HG03060 (cell line): ENCODE measurements at regions not wholly inside any gene's neighbourhood (a gene's known extent, or its start where the extent isn't known, plus 50 kb on each side); places are given as distances from the start of the nearest gene placed in this dataset.
"Not testable (repeated sequence)": the region's sequence is repeated elsewhere in the genome, so short reads cannot be mapped to it uniquely, and the experiment has no call there.

ENCODE experiments used
- ATAC-seq: cut with Tn5 transposase; IDR thresholded peaks from one replicate; pipeline ENCODE4 v1.9.1; 2021; ENCODE audit warnings: low read depth, moderate number of reproducible peaks; ENCODE audit not compliant: unreplicated experiment

DNA sequence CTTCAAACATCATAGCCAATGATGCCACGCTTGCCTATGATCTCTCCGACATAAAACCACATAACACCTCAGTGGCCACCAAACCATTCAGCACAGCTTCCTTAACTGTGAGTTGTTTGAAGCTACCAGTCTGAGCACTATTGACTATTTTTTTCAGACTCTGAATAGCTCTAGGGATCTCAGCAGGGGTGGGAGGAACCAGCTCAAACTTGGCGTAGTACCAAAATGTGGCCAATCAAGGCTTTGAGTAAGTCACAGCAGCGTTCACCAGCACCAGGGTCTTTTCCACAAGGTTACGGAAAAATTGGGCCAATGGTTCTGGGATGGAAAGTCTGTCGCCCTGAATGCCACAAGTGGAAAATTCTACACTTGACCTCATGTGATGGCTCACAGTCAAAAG lies 70.6 kb downstream of the SMPDL3A start:
- no peak for ATAC-seq

DNA sequence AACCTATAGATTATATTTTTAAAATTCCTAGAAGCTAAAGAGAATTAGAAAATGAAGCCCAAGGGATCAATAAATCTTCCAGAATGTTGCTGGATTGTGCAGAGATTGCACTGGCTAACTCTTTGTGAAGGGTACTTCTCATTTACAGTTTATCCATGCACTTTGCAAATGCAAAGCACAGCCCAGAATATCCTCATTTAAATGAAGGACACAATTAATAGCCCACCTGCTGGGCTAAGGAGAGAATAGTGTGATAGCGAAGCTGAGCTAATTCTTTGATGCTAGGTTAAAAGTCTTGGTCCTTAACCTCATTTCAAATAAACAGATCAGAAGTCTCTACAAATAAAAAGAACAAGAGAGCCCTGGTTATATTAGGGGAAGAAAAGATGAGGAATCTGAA lies 72.5 kb downstream of the SMPDL3A start:
- no peak for ATAC-seq

DNA sequence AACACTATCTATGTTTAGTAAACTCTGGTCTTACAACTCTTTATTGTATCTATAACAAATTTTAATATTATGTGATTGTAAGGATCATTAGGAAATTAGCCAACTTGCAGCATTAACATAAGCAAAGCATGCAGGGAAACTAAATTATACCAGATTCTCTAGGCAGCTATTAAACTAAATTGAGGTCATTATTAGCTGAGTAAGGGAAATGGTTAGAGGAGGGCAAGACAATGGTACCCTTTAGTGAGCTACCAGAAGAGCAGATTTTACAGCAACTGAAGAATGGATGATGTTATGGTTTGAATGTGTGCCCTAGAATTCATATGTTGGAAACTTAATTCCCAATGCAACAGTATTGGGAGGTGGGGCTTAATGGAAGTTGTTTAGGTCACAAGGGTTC lies 79.1 kb downstream of the SMPDL3A start:
- no peak for ATAC-seq

DNA sequence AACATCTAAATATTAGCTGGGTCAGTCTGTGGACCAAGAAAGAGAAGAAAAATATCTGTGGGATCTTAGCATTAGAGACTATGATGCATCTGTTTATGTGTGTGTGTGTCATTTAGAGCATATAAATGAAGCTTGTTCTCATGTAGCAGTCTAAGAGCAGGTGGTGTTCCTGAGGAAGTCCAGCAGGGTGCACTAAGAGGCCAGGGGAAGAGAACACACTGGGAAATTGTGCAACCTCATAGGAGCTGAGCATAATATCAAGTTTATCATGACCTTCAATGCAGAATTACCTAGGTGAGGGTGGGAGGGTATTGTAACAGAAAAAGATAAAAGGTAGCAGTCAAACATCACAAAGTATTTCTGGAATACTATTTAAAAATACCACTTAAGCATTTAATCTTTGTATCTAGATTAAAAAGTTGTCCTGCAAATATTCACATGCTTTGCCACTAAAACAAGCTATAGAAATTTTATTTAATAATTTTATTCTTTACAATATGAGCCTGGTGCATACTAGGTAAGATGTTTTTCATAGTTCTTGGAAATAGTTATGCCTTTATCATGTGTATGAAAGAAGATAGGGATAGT lies 80.5 kb downstream of the SMPDL3A start:
- peak; percentile 72 for ATAC-seq

DNA sequence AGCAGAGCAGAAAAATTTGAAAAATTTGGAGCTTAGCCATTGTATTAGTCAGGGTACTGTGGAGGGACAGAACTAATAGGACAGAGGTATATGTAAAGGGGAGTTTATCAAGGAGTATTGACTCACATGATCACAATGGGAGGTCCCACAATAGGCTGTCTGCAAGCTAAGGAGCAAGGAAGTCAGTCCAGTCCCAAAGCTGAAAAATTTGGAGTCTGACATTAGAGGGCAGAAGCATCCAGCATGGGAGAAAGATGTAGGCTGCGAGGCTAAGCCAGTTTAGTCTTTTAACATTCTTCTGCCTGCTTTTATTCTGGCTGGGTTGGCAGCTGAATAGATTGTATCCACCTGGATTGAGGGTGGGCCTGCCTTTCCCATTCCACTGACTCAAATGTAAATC lies 82.0 kb downstream of the SMPDL3A start:
- ATAC-seq: no peak

DNA sequence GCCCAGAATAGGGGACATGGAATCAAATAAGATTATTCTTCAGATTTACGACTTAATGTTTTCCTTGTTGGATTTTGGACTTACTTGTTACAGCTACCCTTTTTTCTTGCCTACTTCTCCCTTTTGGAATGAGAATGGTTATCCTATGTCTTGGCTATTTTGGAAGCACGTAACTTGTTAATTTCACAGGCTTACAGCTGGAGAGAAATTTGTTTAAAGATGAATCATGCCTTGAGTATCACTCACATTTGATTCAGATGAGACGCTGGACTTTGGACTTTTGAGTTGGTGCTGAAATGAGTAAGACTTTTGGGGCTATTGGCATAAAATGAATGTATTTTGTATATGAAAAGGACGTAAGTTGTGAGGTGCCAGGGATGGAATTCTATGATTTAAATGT lies 83.3 kb downstream of the SMPDL3A start:
- ATAC-seq: peak; percentile 37

DNA sequence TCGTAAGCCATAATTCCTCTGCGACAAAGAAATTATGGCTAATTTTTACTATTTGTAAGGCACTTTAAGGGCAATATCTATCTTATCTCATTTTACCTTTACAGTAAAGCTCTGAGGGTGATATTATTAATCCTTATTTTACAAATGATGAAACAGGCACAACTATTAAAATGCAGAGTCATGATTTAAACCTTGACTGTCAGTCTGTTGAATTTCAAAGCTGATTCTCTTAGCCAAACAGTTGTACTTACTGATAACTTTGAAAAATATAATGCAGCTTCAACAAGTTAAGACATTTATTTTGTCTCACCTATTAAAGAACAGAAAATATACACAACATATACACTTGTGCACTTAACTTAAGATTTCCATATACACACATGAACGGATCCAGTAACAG lies 88.2 kb downstream of the SMPDL3A start:
- no peak for ATAC-seq

DNA sequence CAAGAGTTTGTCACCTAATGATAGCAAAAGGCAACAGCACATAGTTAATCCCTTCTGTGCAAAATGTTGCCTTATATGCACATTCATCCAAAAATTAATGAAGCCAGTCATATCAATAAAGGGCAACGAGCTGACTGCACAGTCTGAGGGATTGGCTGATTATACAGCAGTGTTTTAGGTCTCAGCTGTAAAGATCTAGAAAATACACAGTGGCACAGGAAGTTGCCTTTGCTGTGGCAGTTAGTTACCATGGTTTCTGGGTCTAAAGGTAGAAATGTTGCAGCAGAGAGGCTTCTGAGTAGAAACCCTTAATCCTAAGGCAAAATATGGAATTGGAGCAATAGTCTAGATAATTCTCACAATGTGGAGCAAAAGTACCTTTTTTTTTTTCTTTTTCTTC lies 89.7 kb downstream of the SMPDL3A start:
- no peak for ATAC-seq

DNA sequence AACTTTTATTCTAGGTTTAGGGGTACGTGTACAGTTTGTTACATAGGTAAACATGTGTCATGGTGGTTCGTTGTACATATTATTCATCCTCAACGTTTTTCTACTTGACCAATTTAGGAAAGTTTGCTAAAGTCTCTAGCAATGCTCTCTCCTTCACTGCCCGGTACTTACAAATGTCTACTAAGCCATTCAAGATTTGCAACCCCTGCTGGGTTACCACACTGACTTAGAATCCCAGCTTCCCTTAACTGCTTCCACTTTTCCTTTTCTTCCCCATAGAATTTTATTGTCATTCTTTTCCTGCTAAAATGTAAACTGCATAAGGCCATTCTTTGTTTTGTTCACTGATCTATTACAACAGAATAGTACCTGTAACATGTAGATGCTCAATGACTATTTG lies 97.4 kb downstream of the SMPDL3A start:
- no peak for ATAC-seq

DNA sequence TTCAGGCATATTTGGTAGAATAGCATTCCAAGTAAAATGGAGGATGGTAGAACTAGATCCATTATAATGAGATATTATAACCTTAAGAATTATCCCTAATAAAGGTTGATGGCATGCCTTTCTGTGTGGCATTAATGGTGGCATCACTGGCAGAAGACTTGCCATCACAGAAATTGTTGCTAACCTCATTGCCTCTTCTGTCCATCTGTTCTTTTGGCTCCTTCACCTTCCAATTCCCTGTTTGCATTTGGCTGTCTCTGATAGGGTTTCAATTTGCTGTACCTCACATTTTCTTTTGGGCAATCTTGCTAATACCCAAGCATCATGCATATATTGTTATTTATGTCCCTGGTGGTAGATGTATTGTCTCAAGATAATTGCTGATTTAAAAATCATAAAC lies 98.9 kb downstream of the SMPDL3A start:
- ATAC-seq: no peak

DNA sequence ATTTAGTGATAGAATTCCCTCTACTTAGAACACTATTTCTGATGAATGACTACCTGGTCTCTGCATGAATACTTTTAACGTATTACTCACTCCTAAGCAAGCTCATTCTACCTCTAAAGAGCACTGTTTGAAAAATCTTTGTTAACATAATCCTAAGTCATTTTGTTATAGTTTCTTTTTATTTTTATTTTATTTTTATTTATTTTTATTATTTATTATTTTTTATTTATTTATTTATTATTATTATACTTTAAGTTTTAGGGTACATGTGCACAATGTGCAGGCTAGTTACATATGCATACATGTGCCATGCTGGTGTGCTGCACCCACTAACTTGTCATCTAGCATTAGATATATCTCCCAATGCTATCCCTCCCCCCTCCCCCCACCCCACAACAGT lies 99.6 kb downstream of the SMPDL3A start:
- not testable (repeated sequence) for ATAC-seq

DNA sequence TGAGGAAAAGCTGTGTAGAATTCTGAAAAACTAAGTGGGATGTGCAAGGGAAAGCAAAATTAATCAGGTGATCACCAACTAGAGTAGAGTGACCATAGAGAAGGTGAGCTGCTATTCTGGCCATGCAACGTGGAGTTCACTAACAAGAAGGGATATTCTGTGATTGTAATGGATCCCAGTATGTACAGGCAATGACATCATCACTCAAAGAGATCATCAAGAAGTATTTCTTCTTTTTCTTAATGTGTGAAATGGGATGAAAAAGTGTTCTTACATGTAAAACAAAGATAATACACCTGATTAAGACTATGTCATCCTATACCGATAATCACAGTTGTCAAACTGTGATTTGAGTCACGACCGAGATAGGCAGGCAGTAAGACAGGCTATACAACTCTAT lies 101.2 kb downstream of the SMPDL3A start:
- no peak for ATAC-seq

DNA sequence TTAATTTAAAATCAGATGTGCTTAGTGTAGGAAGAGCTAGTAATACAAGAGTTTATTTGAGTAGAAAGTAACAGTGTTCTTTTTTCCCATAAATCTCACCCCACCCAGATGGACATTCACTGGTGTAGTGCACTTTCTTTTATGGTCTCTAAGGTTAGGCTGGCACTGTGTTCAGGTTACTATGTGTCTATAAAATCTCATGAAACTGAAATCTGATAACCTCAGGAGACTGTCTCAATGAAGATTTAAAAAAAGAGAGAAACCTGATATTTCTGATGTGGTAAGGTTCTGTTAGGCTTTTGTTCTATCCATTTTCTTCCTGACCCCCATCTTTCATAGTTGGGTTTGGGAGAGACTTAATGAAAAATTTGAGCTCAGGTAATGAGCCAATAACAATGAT lies 101.2 kb upstream of the CLVS2 start:
- ATAC-seq: no peak

DNA sequence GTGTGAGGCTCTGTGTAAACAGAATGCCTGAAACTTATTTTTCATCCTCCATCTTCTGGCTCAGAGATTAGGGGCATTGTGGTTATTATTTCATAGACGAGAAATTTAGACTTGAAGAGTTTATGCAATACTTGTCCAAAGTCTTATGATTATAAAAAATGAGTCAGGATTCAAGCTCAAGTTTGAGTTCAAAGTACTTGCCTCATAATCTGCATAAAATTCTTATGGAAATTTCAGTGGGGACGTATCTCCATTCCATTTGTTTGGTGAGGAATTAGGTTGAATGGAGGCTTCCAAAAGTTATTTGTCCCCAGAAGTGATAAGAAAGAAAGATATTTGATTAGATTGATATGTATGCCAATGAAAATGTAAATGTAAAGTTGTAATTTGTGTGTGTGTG lies 93.7 kb upstream of the CLVS2 start:
- no peak for ATAC-seq

DNA sequence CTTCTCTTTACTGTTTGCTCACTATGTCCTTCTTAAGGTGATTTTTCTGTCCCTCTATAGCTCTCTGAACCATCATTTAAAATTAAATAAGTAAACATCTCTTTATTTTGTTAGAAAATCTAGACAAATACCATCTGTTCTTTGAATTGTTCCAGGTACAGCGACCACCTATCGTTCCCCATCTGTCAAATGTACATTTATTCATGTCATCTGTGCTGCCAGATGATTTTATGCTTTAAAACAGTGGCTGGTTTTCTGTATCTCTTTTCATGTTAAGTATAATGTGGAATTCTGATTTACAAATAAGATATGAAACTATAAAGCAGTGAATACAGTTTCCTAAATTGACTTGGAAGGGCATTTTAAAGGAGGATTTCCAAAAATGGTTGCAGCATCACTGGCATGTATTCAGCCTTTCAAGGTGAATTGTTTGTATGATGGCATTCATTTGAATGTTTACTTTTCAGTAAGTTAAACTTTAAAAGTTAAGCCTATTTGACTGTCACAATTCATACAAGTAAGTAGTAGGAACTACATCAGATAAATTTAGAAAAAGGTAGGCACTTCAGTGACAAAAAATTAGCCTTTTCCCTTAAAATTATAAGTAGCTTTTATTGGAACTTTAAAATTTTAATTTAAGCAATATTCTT lies 92.6 kb upstream of the CLVS2 start:
- ATAC-seq: no peak

DNA sequence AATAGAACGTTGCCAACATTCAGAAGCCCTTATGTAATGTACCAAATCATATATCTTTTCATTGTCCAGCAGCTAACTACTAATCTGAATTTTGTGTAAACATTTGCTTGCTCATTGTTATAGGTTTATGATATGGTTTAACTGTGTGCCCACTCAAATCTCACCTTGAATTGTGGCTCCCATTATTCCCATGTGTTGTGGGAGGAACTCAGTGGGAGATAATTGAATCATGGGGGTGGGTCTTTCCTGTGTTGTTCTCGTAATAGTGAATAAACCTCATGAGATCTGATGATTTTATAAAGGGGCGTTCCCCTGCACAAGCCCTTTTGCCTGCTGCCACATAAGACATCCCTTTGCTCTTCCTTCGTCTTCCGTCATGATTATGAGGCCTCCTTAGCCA lies 91.9 kb upstream of the CLVS2 start:
- ATAC-seq: no peak

DNA sequence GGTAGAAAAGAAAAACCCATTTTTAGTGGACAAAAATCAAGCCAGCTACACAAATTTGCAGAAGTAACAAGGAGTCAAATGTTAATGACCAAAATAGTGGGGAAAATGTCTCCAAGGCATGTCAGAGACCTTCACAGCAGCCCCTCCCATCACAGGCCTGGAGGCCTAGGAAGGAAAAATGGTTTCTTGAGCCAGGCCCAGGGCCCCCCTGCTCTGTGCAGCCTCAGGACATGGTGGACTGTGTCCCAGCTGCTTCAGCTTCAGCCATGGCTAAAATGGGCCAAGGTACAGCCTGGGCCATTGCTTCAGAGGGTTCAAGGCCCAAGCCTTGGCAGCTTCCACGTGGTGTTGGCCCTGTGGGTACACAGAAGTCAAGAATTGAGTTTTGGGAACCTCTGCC lies 82.5 kb upstream of the CLVS2 start:
- no peak for ATAC-seq

DNA sequence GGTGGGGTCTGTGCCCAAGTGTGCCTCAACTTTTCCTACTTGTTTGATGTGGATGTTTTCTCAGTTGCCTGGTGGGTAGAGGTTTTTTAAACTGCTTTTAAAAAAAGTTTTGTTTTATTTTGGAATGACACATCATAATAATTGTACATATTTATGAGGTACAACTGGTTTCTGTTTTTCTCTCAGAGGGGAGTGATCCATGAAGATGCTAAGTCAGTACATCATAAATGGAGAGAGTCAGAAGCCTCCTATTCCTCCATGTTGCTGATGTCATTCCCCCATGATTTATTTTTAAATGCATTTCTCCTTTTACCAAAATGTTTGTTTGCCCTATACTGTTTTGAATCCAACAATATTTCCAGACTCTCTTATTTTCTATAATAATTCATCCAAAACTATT lies 77.3 kb upstream of the CLVS2 start:
- no peak for ATAC-seq

DNA sequence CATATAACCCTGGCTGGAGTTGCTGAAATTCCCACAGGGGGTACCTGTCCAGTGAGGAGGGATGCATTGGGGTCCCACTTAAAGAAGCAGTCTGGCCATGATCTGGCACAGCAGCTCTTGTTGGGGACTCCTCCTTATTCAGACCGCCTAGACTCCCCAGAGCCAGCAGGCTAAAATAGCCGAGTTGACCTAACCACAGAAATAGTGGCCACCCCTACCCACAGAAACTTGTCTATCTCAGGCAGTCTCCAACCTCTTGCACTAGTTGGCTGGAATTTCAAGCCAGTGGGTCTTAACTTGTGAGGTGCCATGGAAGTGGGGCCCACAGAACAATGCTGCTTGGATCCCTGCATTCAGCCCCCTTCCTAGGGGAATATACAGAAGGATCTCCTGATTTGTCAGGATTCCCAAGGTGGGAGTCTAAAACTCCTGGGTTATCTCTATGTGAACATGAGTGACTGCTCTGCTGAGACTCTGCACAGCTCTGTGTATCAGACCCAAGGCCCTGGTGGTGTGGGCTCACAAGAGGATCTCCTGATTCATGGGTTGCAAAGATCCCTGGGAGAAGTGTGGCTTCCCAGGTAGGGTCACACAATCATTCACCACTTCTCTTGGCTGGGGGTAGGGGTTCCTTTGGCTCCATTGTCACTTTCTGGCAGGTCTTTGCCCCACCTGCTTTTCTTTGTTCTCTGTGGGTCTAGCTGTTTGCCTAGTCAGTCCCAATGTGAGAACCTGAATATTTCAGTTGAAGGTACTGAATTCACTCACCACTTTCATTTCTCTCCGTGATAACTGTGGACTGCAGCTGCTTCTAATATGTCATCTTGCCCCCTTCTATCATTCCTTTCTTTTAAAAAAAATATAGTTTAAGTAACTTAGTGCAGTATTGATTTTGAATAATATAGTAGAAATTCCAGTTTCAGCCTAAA lies 65.5 kb upstream of the CLVS2 start:
- ATAC-seq: peak; percentile 81

DNA sequence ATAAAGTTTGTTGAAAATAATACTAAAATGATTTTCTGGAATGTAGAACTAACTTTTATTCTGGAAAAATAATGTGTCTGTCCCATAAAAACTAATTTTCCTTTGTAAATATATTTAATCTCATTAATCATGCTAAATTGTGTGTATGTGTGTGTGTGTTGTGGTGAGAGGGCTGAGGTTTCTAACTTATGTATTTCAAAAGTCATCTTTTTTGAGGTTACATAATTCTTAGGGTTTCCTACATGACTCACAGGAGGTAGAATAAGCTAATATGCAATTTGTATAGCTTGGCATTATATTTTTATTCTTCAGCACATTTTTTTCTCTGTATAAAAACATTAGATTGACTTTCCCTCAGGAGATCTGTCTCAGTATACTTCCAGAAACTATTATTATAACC lies 64.1 kb upstream of the CLVS2 start:
- no peak for ATAC-seq

DNA sequence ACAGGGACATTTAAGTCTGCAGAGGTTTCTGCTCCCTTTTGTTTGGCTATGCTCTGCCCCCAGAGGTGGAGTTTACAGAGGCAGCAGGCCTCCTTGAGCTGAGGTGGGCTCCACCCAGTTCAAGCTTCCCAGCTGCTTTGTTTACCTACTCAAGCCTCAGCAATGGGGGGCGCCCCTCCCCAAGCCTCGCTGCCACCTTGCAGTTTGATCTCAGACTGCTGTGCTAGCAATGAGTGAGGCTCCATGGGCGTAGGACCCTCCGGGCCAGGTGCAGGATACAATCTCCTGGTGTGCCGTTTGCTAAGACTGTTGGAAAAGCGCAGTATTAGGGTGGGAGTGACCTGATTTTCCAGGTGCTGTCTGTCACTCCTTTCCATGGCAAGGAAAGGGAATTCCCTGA lies 51.1 kb upstream of the CLVS2 start:
- ATAC-seq: not testable (repeated sequence)
